ENCODE measurements at regions not wholly inside any gene's neighbourhood (a gene's known extent, or its start where the extent isn't known, plus 50 kb on each side); places are given as distances from the start of the nearest gene placed in this dataset.

DNA sequence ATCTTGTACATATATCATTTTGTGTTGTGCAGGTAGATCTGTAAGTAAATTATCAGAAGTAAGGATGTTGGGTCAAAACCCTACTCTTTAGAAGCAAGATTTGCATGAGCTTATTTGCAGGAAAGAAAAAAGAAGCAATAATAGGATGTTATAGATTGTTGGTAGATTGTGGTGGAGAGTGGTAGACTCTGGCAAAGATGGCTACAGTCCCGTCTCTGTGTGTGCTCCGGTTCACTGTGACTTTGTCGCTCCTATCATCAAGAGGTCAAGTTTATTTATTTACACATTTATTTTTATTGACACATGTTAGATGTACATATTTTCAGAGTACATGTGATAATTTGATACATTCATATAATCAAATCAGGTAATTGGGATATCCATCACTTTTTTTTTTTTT, 81.0 kb upstream of the NDUFV2 start:
- BruUV-seq (replicated peaks) = no TSS peak
- DNase-seq (ENCODE audit: low read depth, low spot score) (no peak), ATAC-seq (no peak)
- Histone ChIP-seq H2AFZ (ENCODE audit: low read depth, low read length, poor library complexity, severe bottlenecking) (no peak overlapping the region), H3K9me3 (ENCODE audit: control insufficient read depth in 1 of 2, insufficient read depth in 1 of 2, low read depth in 1 of 2, low read length in 2 of 2) (no peaks in the 10 kb centered on the region), H4K20me1 (ENCODE audit: insufficient read depth) (no peaks in the 10 kb centered on the region), H3K36me3 (ENCODE audit: control insufficient read depth in 1 of 2, insufficient read depth in 2 of 2, low read length in 2 of 2) (no peaks in the 10 kb centered on the region), H3K4me1 (ENCODE audit: control insufficient read depth in 1 of 2, insufficient read depth in 2 of 2, low read length in 2 of 2) (peaks cover 41 to 82% of the 10 kb centered on the region in 2 experiments), H3K9me2 (ENCODE audit: insufficient read depth) (no peaks in the 10 kb centered on the region), H3K27me3 (ENCODE audit: insufficient read depth, low read length) (no peaks in the 10 kb centered on the region), H3K9ac (ENCODE audit: low read length) (no peak overlapping the region), H3K4me3 (replicated peaks in 1 of 2; ENCODE audit: low read depth in 1 of 2, low read length in 2 of 2) (no peak overlapping the region), H3K79me2 (ENCODE audit: insufficient read depth, low read length) (no peaks in the 10 kb centered on the region), H3K4me2 (ENCODE audit: low read length) (no peak overlapping the region), H3K27ac (ENCODE audit: low read depth, low read length) (no peak overlapping the region)
- TF ChIP-seq, protein P1, sequence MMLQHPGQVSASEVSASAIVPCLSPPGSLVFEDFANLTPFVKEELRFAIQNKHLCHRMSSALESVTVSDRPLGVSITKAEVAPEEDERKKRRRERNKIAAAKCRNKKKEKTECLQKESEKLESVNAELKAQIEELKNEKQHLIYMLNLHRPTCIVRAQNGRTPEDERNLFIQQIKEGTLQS (IDR thresholded peaks at IDR 0.05) = no peak
- TF ChIP-seq EZH2 (IDR thresholded peaks at IDR 0.05) (no peak), CEBPB (IDR thresholded peaks at IDR 0.05; ENCODE audit: low read depth) (no peak), JUND (IDR thresholded peaks at IDR 0.05) (no peak), CBX3 (IDR thresholded peaks at IDR 0.05; ENCODE audit: low read depth) (no peak), CTCF (IDR thresholded peaks at IDR 0.05 in 2 of 3, conservative IDR thresholded peaks at IDR 0.05 in 1 of 3; ENCODE audit: borderline replicate concordance in 1 of 3, insufficient read depth in 1 of 3, low read depth in 2 of 3, low read length in 2 of 3) (no peak), EGR1 (IDR thresholded peaks at IDR 0.05; ENCODE audit: low read depth) (no peak), SRF (IDR thresholded peaks at IDR 0.05; ENCODE audit: low read depth) (no peak), FOSL1 (IDR thresholded peaks at IDR 0.05; ENCODE audit: low read depth) (no peak), SIN3A (IDR thresholded peaks at IDR 0.05; ENCODE audit: low read depth) (no peak), POLR2AphosphoS5 (IDR thresholded peaks at IDR 0.05; ENCODE audit: low read depth, low read length) (no peak), ELF1 (IDR thresholded peaks at IDR 0.05; ENCODE audit: borderline replicate concordance, low read depth) (no peak)
- CTCF ChIA-PET = no interaction called here
- POLR2A ChIA-PET = no interaction called here
- intact Hi-C loops (cut with micrococcal nuclease) = no loop called here
- RAD21 ChIA-PET (ENCODE audit: low non-redundant PET in 1 of 2, low total read pairs in 2 of 2, uncharacterized antibody in 2 of 2, unreplicated experiment in 2 of 2) = no interaction called here

Data from HCT116 (cell line).